Spleen (tissue), 11 donors: ENCODE measurements at regions not wholly inside any gene's neighbourhood (a gene's known extent, or its start where the extent isn't known, plus 50 kb on each side); places are given as distances from the start of the nearest gene placed in this dataset.
"Not testable (repeated sequence)": the region's sequence is repeated elsewhere in the genome, so short reads cannot be mapped to it uniquely, and the experiment has no call there.

Source experiments
- DNase-seq: peaks from one replicate; pipeline ENCODE4 v3.0.0-alpha.2; 2020
- H3K27ac ChIP-seq, 8 donors: fragments of 200-600 bp; sonication (generic) in 7 of 8; 1 replicate in 4 of 8; 2 replicates in 4 of 8; pipeline versions ENCODE4 v1.5.0 to v1.8.0; 2016 to 2021; ENCODE audit warnings: inconsistent platforms in 4 of 8, mild to moderate bottlenecking in 4 of 8, moderate library complexity in 1 of 8
- H3K27me3 ChIP-seq, 7 donors: fragments of 200-600 bp; sonication (generic) in 6 of 7; replicated peaks in 1 of 7; 1 replicate in 4 of 7; 2 replicates in 3 of 7; pipeline versions ENCODE4 v1.5.0 to v1.8.0; 2016 to 2021; ENCODE audit warnings: inconsistent platforms in 3 of 7, mild to moderate bottlenecking in 1 of 7
- H3K36me3 ChIP-seq, 6 donors: fragments of 200-600 bp; sonication (generic) in 5 of 6; 1 replicate in 4 of 6; 2 replicates in 2 of 6; pipeline versions ENCODE4 v1.5.0 to v1.8.0; 2016 to 2021; ENCODE audit warnings: inconsistent platforms in 2 of 6
- H3K4me1 ChIP-seq, 6 donors: fragments of 200-600 bp; sonication (generic) in 5 of 6; 1 replicate in 3 of 6; 2 replicates in 3 of 6; pipeline versions ENCODE4 v1.5.0 to v1.8.0; 2016 to 2021; ENCODE audit warnings: inconsistent platforms in 3 of 6
- H3K4me3 ChIP-seq, 8 donors: fragments of 200-600 bp; sonication (generic) in 7 of 8; 1 replicate in 4 of 8; 2 replicates in 4 of 8; pipeline versions ENCODE4 v1.5.0 to v1.8.0; 2016 to 2021; ENCODE audit warnings: inconsistent platforms in 4 of 8, mild to moderate bottlenecking in 4 of 8, moderate library complexity in 2 of 8
- H3K9me3 ChIP-seq, 8 donors: fragments of 200-600 bp; sonication (generic) in 7 of 8; 1 replicate in 4 of 8; 2 replicates in 4 of 8; pipeline versions ENCODE4 v1.5.0 to v1.8.0; 2016 to 2021; ENCODE audit warnings: inconsistent platforms in 4 of 8
- POLR2A ChIP-seq, 3 donors: fragments of 450-650 bp; IDR thresholded peaks; one replicate each; pipeline ENCODE4 v1.5.1; 2017; ENCODE audit warnings: antibody characterized with exemption in 3 of 3, mild to moderate bottlenecking in 1 of 3
- POLR2AphosphoS5 ChIP-seq, 3 donors: sonication (generic); formaldehyde crosslinking; IDR thresholded peaks; one replicate each; pipeline ENCODE4 v1.5.1; 2017; ENCODE audit warnings: antibody characterized with exemption in 3 of 3
- WGBS, 5 donors: extraction: QIAGEN DNeasy Blood & Tissue Kit in 3 of 5; methylation state at CpG; one replicate each; pipeline versions ENCODE4 v1.1.5 to v1.1.7; 2013 to 2018; 5-methylcytosine and 5-hydroxymethylcytosine counted together
- intact Hi-C: fragments of 100-400 bp; cut with DNase I; formaldehyde crosslinking; loops from one replicate; pipeline ENCODE4 v1.15.0; 2023; ENCODE audit warnings: low total_unique reads
- TF ChIP-seq, protein P1 (sequence below), 11 experiments: fragments of 200-600 bp in 7 of 11; fragments of 450-650 bp in 4 of 11; sonication (generic) in 4 of 11; IDR thresholded peaks in 8 of 11; conservative IDR thresholded peaks in 3 of 11; 1 replicate in 7 of 11; 2 replicates in 4 of 11; pipeline versions ENCODE4 v1.4.0 to v1.8.0; 2016 to 2021; ENCODE audit warnings: antibody characterized with exemption in 11 of 11, inconsistent platforms in 4 of 11, mild to moderate bottlenecking in 1 of 11
- donor health status: healthy with polysubstance abuse.
- donor health status: DM: no; HTN: no; CAD: no; lungs with moderate emphysema.
- donor health status: DM: no; HTN: no; CAD: no.
- donor health status: Bipolar disorder and iron deficiency.
- donor health status: healthy.
- donor health status: DM: no; HTN: no; CAD: no.
- donor health status: DM: yes; HTN: yes; CAD: no.

DNA sequence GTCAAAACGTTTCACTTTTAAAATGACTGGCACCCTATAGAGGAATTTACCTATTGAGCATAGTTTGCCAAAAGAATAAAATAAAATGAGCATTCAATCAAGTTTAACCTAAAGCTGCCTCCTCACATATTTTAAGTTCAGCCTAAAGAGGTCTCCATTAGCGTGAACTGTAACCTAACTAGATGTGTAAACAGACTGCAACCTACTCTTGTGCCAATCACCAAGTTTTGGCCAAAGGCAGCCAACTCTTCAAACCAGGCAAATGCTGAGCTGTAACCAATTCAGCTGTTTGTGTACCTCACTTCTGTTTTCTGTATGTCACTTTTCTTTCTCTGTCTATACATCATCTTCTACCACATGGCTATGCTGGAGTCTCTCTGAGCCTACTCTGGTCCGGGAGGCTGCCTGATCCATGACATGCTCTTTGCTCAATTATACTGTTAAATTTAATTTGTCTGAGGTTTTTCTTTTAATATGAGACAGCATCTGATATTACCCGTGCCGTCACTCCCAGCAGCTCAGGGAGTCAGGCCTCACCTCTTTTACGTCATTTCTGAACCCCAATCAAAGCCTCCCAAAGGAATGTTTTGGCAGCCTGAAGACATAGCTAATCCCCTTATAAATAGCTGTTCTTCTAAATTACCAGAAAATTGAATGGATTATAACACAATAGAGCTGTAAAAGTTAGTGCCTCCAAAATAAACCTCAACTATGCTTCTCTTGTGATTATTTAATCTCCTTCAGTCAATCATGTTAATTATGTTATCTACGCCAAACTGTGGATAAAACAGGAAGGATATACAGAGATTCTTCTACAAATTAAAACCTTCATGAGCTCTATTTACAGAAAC is 81.0 kb upstream of the NR5A2 start:
- peaks cover 0 to 7% (median 0%) of the 10 kb centered on the region in 7 donors for H3K27me3 ChIP-seq
- H3K27ac ChIP-seq: no peak overlapping the region

DNA sequence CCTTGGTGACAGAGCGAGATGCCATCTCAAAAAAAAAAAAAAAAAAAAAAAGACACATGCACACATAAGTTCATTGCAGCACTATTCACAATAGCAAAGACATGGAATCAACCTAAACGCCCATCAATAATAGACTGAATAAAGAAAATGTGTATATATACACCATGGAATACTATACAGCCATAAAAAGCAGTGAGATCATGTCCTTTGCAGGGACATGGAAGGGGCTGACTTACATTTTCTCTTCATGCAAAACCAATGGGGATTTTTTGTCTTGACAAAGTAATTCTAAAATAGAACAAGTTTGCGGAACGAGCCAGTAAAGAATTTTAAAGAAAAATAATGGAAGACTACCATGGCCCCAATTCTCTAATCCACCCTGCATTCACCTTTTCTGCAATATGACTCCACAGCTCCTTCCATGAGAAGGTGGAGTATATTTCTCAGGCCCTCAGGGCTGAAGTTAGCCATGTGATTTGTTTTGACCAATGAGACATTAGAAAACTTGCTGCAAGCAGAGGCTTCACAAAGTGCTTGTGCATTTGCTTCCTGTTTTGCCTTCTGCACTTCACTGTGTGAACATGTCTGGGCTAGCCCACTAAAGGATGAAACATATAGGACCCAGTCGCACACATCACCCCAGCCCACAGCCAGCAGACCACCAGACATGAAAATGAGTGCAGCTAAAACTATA is 78.8 kb upstream of the NR5A2 start:
- TF ChIP-seq, protein P1, sequence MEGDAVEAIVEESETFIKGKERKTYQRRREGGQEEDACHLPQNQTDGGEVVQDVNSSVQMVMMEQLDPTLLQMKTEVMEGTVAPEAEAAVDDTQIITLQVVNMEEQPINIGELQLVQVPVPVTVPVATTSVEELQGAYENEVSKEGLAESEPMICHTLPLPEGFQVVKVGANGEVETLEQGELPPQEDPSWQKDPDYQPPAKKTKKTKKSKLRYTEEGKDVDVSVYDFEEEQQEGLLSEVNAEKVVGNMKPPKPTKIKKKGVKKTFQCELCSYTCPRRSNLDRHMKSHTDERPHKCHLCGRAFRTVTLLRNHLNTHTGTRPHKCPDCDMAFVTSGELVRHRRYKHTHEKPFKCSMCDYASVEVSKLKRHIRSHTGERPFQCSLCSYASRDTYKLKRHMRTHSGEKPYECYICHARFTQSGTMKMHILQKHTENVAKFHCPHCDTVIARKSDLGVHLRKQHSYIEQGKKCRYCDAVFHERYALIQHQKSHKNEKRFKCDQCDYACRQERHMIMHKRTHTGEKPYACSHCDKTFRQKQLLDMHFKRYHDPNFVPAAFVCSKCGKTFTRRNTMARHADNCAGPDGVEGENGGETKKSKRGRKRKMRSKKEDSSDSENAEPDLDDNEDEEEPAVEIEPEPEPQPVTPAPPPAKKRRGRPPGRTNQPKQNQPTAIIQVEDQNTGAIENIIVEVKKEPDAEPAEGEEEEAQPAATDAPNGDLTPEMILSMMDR (IDR thresholded peaks at IDR 0.05 in 8 of 11, conservative IDR thresholded peaks at IDR 0.05 in 3 of 11): no peak
- TF ChIP-seq POLR2AphosphoS5 (IDR thresholded peaks at IDR 0.05) (no peak), POLR2A (IDR thresholded peaks at IDR 0.05) (no peak)
- H3K4me1 ChIP-seq: no peaks in the 10 kb centered on the region
- intact Hi-C loops: no loop called here
- no peak overlapping the region for H3K27ac ChIP-seq
- 89 to 96% (median 92%) methylated on average over 5 of the region's 5 CpGs for WGBS, 5 donors
- no peaks in the 10 kb centered on the region for H3K36me3 ChIP-seq
- H3K27me3 ChIP-seq: peaks cover 0 to 7% (median 0%) of the 10 kb centered on the region in 7 donors
- H3K4me3 ChIP-seq: no peak overlapping the region
- no peaks in the 10 kb centered on the region for H3K9me3 ChIP-seq
- DNase-seq: no peak

More for the DNA sequence above, 81.0 kb upstream of the NR5A2 start:
- WGBS, 5 donors: 83 to 89% (median 85%) methylated on average over 7 of the region's 7 CpGs
- DNase-seq: peak; percentile 11
- Histone ChIP-seq H3K4me3 (no peak overlapping the region), H3K4me1 (peaks cover 0 to under 1% (median 0%) of the 10 kb centered on the region in 6 donors), H3K9me3 (no peaks in the 10 kb centered on the region), H3K36me3 (no peaks in the 10 kb centered on the region)
- no peak for TF ChIP-seq POLR2AphosphoS5 (IDR thresholded peaks at IDR 0.05)
- no peak for TF ChIP-seq POLR2A (IDR thresholded peaks at IDR 0.05)
- TF ChIP-seq, protein P1 (IDR thresholded peaks at IDR 0.05 in 8 of 11, conservative IDR thresholded peaks at IDR 0.05 in 3 of 11): no peak
- intact Hi-C loops: no loop called here

GRCh38 chr1:199951005-199951404 is 76.5 kb upstream of the NR5A2 start:
- H3K27me3 ChIP-seq, H3K27ac ChIP-seq, H3K36me3 ChIP-seq, DNase-seq, H3K9me3 ChIP-seq, H3K4me1 ChIP-seq, H3K4me3 ChIP-seq, intact Hi-C loops: not testable (repeated sequence)
- 77 to 99% (median 87%) methylated on average over 6 of the region's 6 CpGs for WGBS, 5 donors

GRCh38 chr1:199953651-199954050 is 73.9 kb upstream of the NR5A2 start:
- WGBS, 5 donors: 89 to 95% (median 92%) methylated on average over 4 of the region's 4 CpGs
- Histone ChIP-seq H3K4me3 (no peak overlapping the region), H3K9me3 (peaks cover 0 to 11% (median 3%) of the 10 kb centered on the region in 8 donors), H3K27ac (no peak overlapping the region), H3K4me1 (no peaks in the 10 kb centered on the region), H3K36me3 (no peaks in the 10 kb centered on the region), H3K27me3 (no peaks in the 10 kb centered on the region)
- TF ChIP-seq POLR2AphosphoS5 (IDR thresholded peaks at IDR 0.05) (no peak), POLR2A (IDR thresholded peaks at IDR 0.05) (no peak)
- intact Hi-C loops: no loop called here
- no peak for DNase-seq

DNA sequence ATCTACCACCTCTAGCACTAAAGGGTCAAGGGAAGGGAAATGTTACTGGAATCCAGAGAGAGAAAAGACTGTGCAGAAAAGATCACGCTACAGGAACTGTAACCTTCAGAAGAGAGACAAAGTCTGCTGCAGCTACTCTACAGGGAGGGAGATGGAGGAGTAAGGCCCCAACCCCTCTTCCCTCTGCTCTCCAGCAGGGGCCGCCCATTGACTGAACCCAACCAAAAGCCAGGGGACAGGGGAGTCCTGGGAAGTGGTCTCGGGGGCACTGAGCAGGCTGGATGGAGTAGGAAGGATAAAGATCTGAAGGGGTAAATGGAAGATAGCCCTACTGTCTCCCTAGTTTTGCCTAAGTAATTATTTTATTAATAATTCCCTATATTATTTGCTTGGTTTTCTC is 72.8 kb upstream of the NR5A2 start:
- Histone ChIP-seq H3K27ac (no peak overlapping the region), H3K27me3 (no peaks in the 10 kb centered on the region), H3K9me3 (peaks cover 0 to 16% (median 3%) of the 10 kb centered on the region in 8 donors), H3K36me3 (no peaks in the 10 kb centered on the region), H3K4me1 (no peaks in the 10 kb centered on the region), H3K4me3 (no peak overlapping the region)
- TF ChIP-seq, protein P1 (IDR thresholded peaks at IDR 0.05 in 8 of 11, conservative IDR thresholded peaks at IDR 0.05 in 3 of 11): no peak
- TF ChIP-seq POLR2A (IDR thresholded peaks at IDR 0.05) (no peak), POLR2AphosphoS5 (IDR thresholded peaks at IDR 0.05) (no peak)
- DNase-seq: peak; percentile 34
- intact Hi-C loops: no loop called here
- 74 to 85% (median 76%) methylated on average over 3 of the region's 3 CpGs for WGBS, 5 donors
